Left lung (tissue), 4 donors: ENCODE measurements at regions not wholly inside any gene's neighbourhood (a gene's known extent, or its start where the extent isn't known, plus 50 kb on each side); places are given as distances from the start of the nearest gene placed in this dataset.
"Not testable (repeated sequence)": the region's sequence is repeated elsewhere in the genome, so short reads cannot be mapped to it uniquely, and the experiment has no call there.

Experiments used
- ATAC-seq: fragments of 200-7000 bp; cut with Tn5 transposase; one replicate; pipeline ENCODE4 v1.9.1; 2020; ENCODE audit warnings: moderate library complexity
- DNase-seq, 4 donors: peaks; one replicate each; pipeline ENCODE4 v3.0.0-alpha.2; 2013 to 2020
- H3K27ac ChIP-seq, 2 donors: fragments of 200-600 bp; sonication (generic) in 1 of 2; one replicate each; pipeline versions ENCODE4 v1.5.0 to v1.8.0; 2020 to 2021
- H3K27me3 ChIP-seq, 2 donors: fragments of 200-600 bp; sonication (generic) in 1 of 2; one replicate each; pipeline versions ENCODE4 v1.5.0 to v1.8.0; 2020 to 2021
- H3K36me3 ChIP-seq, 2 donors: fragments of 200-600 bp; sonication (generic) in 1 of 2; one replicate each; pipeline versions ENCODE4 v1.5.0 to v1.8.0; 2020 to 2021
- H3K4me1 ChIP-seq, 2 donors: fragments of 200-600 bp; one replicate each; pipeline ENCODE4 v1.8.0; 2021
- H3K4me3 ChIP-seq, 2 donors: fragments of 200-600 bp; sonication (generic) in 1 of 2; one replicate each; pipeline versions ENCODE4 v1.5.0 to v1.8.0; 2020 to 2021; ENCODE audit warnings: mild to moderate bottlenecking in 1 of 2
- H3K9me3 ChIP-seq, 2 donors: fragments of 200-600 bp; sonication (generic) in 1 of 2; one replicate each; pipeline versions ENCODE4 v1.5.0 to v1.8.0; 2020 to 2021
- intact Hi-C, 2 donors: fragments of 100-400 bp; cut with DNase I; formaldehyde crosslinking; loops; one replicate each; pipeline versions ENCODE4 v1.11.2 to v1.14.2; 2022
- TF ChIP-seq, protein P1 (sequence below), 2 donors: fragments of 200-600 bp; sonication (generic) in 1 of 2; IDR thresholded peaks; one replicate each; pipeline versions ENCODE4 v1.5.0 to v1.8.0; 2021; ENCODE audit warnings: antibody characterized with exemption in 2 of 2
- donor health status: DM: no; HTN: yes; CAD: no.
- donor health status: DM: no; HTN: no; CAD: no.

DNA sequence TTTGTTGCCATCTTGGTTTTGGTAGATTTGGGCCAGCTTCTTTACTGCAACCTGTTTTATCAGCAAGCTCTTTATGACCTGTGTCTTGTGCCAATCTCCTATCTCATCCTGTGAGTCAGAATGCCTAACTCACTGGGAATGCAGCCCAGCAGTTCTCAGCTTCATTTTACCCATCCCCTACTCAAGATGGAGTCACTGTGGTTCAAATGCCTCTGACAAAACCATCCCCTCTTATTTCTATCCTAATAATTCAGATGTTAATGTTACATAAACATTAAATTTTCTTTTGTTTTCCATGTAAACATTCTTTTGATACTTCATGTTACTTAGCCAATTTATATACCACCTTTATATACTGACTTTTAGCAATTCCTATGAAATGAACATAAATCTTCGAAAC is 746.3 kb downstream of the CDH18 start:
- H3K4me3 ChIP-seq, result no peak overlapping the region
- intact Hi-C loops, result no loop called here
- H3K27me3 ChIP-seq, result no peaks in the 10 kb centered on the region
- DNase-seq (no peak), ATAC-seq (no peak)
- no peaks in the 10 kb centered on the region for H3K36me3 ChIP-seq
- TF ChIP-seq, protein P1, sequence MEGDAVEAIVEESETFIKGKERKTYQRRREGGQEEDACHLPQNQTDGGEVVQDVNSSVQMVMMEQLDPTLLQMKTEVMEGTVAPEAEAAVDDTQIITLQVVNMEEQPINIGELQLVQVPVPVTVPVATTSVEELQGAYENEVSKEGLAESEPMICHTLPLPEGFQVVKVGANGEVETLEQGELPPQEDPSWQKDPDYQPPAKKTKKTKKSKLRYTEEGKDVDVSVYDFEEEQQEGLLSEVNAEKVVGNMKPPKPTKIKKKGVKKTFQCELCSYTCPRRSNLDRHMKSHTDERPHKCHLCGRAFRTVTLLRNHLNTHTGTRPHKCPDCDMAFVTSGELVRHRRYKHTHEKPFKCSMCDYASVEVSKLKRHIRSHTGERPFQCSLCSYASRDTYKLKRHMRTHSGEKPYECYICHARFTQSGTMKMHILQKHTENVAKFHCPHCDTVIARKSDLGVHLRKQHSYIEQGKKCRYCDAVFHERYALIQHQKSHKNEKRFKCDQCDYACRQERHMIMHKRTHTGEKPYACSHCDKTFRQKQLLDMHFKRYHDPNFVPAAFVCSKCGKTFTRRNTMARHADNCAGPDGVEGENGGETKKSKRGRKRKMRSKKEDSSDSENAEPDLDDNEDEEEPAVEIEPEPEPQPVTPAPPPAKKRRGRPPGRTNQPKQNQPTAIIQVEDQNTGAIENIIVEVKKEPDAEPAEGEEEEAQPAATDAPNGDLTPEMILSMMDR (IDR thresholded peaks at IDR 0.05), result no peak
- peaks cover 0 to 2% of the 10 kb centered on the region in 2 donors for H3K9me3 ChIP-seq
- no peak overlapping the region for H3K27ac ChIP-seq
- no peaks in the 10 kb centered on the region for H3K4me1 ChIP-seq

DNA sequence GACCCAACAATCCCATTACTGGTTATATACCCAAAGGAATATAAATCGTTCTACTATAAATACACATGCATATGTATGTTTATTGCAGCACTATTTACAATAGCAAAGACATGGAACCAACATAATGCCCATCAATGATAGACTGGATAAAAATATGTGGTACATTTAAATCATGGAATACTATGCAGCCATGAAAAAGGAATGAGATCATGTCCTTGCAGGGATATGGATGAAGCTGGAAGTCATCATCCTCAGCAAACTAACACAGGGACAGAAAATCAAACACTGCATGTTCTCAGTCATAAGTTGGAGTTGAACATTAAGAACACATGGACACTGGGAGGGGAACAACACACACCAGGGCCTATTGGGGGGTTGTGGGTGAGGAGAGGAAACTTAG is 741.8 kb downstream of the CDH18 start:
- H3K4me1 ChIP-seq, ATAC-seq, H3K27ac ChIP-seq, H3K36me3 ChIP-seq, H3K4me3 ChIP-seq, H3K9me3 ChIP-seq, intact Hi-C loops, H3K27me3 ChIP-seq, DNase-seq: not testable (repeated sequence)

DNA sequence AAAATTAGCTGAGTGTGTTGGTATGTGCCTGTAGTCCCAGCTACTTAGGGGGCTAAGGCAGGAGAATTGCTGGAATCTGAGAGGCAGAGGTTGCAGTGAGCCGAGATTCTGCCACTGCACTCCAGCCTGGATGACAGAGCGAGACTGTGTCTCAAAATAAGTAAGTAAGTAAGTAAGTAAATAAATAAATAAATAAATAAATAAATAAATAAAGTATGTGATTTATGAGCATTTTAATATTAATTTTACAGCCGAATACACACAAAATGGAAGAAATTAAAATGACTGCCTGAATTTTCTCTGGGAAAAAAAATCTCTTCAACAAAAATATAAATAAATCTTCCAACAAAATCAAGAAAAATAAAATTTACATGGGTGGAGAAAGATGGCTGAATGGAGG is 740.7 kb downstream of the CDH18 start:
- Histone ChIP-seq H3K4me1 (no peaks in the 10 kb centered on the region), H3K27me3 (no peaks in the 10 kb centered on the region), H3K9me3 (peaks cover 0 to 8% of the 10 kb centered on the region in 2 donors), H3K36me3 (no peaks in the 10 kb centered on the region), H3K27ac (no peak overlapping the region), H3K4me3 (no peak overlapping the region)
- TF ChIP-seq, protein P1 (IDR thresholded peaks at IDR 0.05), result no peak
- intact Hi-C loops, result no loop called here
- DNase-seq, result no peak
- ATAC-seq, result no peak

DNA sequence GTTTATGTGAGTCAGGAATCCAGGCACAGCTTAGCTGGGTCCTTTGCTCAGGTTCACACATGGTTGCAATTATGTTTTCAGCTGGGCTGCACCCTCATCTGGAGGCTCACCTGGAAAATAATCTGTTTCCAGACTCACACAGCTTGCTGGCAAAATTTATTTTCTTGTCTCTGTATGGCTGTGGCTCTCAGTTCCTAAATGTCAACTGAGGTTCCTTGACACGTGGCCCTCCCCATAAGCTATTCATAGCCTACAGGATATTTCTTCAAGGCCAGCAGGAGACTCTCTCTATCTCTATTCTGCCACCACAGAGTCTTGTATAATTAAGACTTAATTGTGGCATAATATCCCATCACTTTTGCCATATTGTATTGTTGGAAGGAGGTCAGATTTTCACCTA is 732.0 kb downstream of the CDH18 start:
- intact Hi-C loops, result no loop called here
- Histone ChIP-seq H3K9me3 (no peaks in the 10 kb centered on the region), H3K36me3 (no peaks in the 10 kb centered on the region), H3K4me1 (no peaks in the 10 kb centered on the region), H3K27ac (no peak overlapping the region), H3K27me3 (no peaks in the 10 kb centered on the region), H3K4me3 (no peak overlapping the region)
- no peak for ATAC-seq
- TF ChIP-seq, protein P1 (IDR thresholded peaks at IDR 0.05), result no peak
- no peak for DNase-seq

DNA sequence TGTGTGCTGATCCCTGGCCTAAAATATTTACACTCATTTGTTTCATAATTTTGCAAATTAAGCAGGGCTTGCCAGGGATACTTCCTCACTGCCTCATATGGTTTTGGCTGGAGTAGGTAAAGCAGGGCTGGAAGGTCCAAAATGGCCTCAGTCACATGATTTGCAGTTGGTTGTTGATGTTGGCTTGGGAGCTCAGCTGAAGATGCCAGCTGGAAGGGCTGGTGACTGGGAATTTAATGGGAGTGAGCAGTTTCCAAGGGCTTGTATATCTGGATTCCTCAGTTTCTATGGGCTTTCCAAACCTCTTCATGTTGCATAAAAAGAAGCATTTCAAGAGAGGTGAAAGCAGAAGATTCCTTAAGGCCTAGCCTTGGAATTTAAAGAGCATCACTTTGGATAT is 729.3 kb downstream of the CDH18 start:
- Histone ChIP-seq H3K27ac (no peak overlapping the region), H3K36me3 (no peaks in the 10 kb centered on the region), H3K4me1 (no peaks in the 10 kb centered on the region), H3K27me3 (no peaks in the 10 kb centered on the region), H3K9me3 (peaks cover 0 to 7% of the 10 kb centered on the region in 2 donors), H3K4me3 (no peak overlapping the region)
- DNase-seq (no peak), ATAC-seq (no peak)
- TF ChIP-seq, protein P1 (IDR thresholded peaks at IDR 0.05), result no peak
- intact Hi-C loops, result no loop called here

DNA sequence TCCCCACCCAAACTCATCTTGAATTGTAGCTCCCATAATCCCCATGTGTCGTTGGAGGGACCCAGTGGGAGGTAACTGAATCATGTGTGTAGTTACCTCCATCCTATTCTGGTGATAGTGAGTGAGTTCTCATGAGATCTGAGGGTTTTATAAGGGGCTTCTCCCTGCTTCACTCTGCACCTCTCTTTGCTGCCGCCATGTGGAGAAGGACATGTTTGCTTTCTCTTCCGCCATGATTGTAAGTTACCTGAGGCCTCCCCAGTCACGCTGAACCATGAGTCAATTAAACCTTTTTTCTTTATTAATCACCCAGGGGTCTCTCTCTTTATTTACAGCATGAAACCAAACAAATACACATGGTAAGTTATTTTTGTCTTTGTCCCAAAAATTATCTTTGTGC is 726.1 kb downstream of the CDH18 start:
- intact Hi-C loops, result no loop called here
- H3K27ac ChIP-seq, result no peak overlapping the region
- peaks cover 0 to 7% of the 10 kb centered on the region in 2 donors for H3K9me3 ChIP-seq
- no peak overlapping the region for H3K4me3 ChIP-seq
- TF ChIP-seq, protein P1 (IDR thresholded peaks at IDR 0.05), result no peak
- no peak for DNase-seq
- H3K4me1 ChIP-seq, result no peaks in the 10 kb centered on the region
- no peak for ATAC-seq
- H3K36me3 ChIP-seq, result no peaks in the 10 kb centered on the region
- H3K27me3 ChIP-seq, result no peaks in the 10 kb centered on the region
